Loucy (cell line): ENCODE measurements at regions not wholly inside any gene's neighbourhood (a gene's known extent, or its start where the extent isn't known, plus 50 kb on each side); places are given as distances from the start of the nearest gene placed in this dataset.

Source experiments
- H2AFZ ChIP-seq: fragments of 200-600 bp; sonication (generic); 2 replicates; pipeline ENCODE4 v1.6.0; 2016; ENCODE audit warnings: antibody characterized with exemption, mild to moderate bottlenecking, low read length, moderate library complexity
- H3F3A ChIP-seq: fragments of 200-600 bp; 2 replicates; pipeline ENCODE4 v1.6.0; 2016; ENCODE audit warnings: antibody characterized with exemption, low read depth, mild to moderate bottlenecking
- H3K27me3 ChIP-seq: fragments of 200-600 bp; sonication (generic); 2 replicates; pipeline ENCODE4 v1.6.1; 2014; ENCODE audit warnings: low read length, mild to moderate bottlenecking; ENCODE audit not compliant: insufficient read depth, poor library complexity, severe bottlenecking
- H3K36me3 ChIP-seq: fragments of 200-600 bp; sonication (generic); 2 replicates; pipeline ENCODE4 v1.6.1; 2016; ENCODE audit warnings: low read length; ENCODE audit not compliant: insufficient read depth
- H3K4me1 ChIP-seq: fragments of 200-600 bp; sonication (generic); 2 replicates; pipeline ENCODE4 v1.5.1; 2014; ENCODE audit warnings: low read length, mild to moderate bottlenecking; ENCODE audit not compliant: insufficient read depth, poor library complexity, severe bottlenecking
- H3K4me2 ChIP-seq: fragments of 200-600 bp; sonication (generic); 2 replicates; pipeline ENCODE4 v1.6.0; 2014; ENCODE audit warnings: antibody characterized with exemption, low read length, low read depth, mild to moderate bottlenecking; ENCODE audit not compliant: poor library complexity, severe bottlenecking
- H3K4me3 ChIP-seq: fragments of 200-600 bp; sonication (generic); 2 replicates; pipeline ENCODE4 v1.5.1; 2014; ENCODE audit warnings: low read length, mild to moderate bottlenecking, mixed read lengths; ENCODE audit not compliant: poor library complexity, severe bottlenecking
- H3K79me2 ChIP-seq: fragments of 200-600 bp; sonication (generic); 2 replicates; pipeline ENCODE4 v1.6.1; 2014; ENCODE audit warnings: low read length; ENCODE audit not compliant: insufficient read depth
- H3K9ac ChIP-seq: fragments of 200-600 bp; sonication (generic); 2 replicates; pipeline ENCODE4 v1.6.0; 2014; ENCODE audit warnings: mild to moderate bottlenecking, low read depth, low read length, moderate library complexity; ENCODE audit not compliant: poor library complexity, severe bottlenecking
- H3K9me2 ChIP-seq: fragments of 200-600 bp; sonication (generic); replicated peaks from 2 replicates; pipeline ENCODE4 v1.6.1; 2016; ENCODE audit warnings: low read depth, low read length, mixed read lengths
- H3K9me3 ChIP-seq: fragments of 200-600 bp; sonication (generic); 2 replicates; pipeline ENCODE4 v1.6.1; 2014; ENCODE audit warnings: mild to moderate bottlenecking, antibody characterized with exemption, low read length, low read depth; ENCODE audit not compliant: insufficient read depth
- H4K20me1 ChIP-seq: fragments of 200-600 bp; sonication (generic); 2 replicates; pipeline ENCODE4 v1.6.0; 2014; ENCODE audit warnings: antibody characterized with exemption, low read length, mild to moderate bottlenecking; ENCODE audit not compliant: insufficient read depth, poor library complexity, severe bottlenecking
- CTCF ChIP-seq: fragments of 200-600 bp; sonication (generic); conservative IDR thresholded peaks from 2 replicates; pipeline ENCODE4 v1.5.1; 2014; ENCODE audit warnings: mild to moderate bottlenecking, antibody characterized with exemption, low read length
- EZH2phosphoT487 ChIP-seq: fragments of 200-600 bp; IDR thresholded peaks from 2 replicates; pipeline ENCODE4 v1.6.1; 2018; ENCODE audit warnings: antibody characterized with exemption, mild to moderate bottlenecking, moderate library complexity, borderline replicate concordance

GRCh38 chr9:14029806-14030374 lies 284.1 kb downstream of the NFIB start:
- Histone ChIP-seq H3K9ac (no peak overlapping the region), H3K4me1 (no peaks in the 10 kb centered on the region), H3F3A (no peaks in the 10 kb centered on the region), H3K4me3 (no peak overlapping the region), H4K20me1 (no peaks in the 10 kb centered on the region), H3K36me3 (no peaks in the 10 kb centered on the region), H3K9me3 (no peaks in the 10 kb centered on the region), H2AFZ (no peak overlapping the region), H3K9me2 (no peaks in the 10 kb centered on the region), H3K4me2 (no peak overlapping the region), H3K27me3 (no peaks in the 10 kb centered on the region), H3K79me2 (no peaks in the 10 kb centered on the region)
- TF ChIP-seq EZH2phosphoT487 = no peak
- no peak for TF ChIP-seq CTCF

DNA sequence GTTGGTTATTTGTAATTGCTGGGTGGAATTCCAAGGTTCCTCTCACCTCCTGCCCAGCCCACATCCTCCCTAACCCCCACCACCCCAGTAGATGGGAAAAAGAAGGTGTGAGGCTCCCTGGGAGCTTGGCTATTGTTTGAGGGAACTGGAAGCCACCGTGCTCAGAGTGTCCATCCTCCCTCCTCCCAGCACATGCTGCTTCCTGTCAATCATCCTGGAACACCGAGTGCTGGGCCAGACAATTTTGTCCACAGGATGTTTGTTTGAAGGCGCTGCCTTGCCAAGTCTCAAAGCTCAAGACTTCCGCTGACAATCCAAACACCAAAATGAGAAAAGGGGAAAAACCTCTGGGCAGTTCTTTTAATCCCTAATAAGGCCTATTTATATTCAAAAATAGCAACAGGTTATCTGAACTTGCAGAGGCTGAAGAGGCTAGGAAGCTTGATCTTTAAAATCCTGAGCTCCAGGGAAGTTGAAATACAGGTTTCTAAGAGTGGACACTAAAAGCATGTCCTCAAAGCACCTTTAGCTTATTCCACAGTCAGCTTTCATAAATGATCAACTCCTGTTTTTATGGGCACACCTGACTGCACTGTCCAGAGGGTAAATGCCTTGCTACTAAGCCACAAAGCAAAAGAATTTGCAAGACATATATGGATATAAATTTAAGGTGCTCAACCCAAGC lies 286.7 kb downstream of the NFIB start:
- TF ChIP-seq CTCF (no peak), EZH2phosphoT487 (no peak)
- H2AFZ ChIP-seq = no peak overlapping the region

GRCh38 chr9:14025741-14026140 lies 288.2 kb downstream of the NFIB start:
- TF ChIP-seq CTCF (no peak), EZH2phosphoT487 (no peak)
- no peak overlapping the region for H2AFZ ChIP-seq
- H3K4me2 ChIP-seq = no peak overlapping the region
- H3K9ac ChIP-seq = no peak overlapping the region
- H3K4me3 ChIP-seq = no peak overlapping the region
- no peaks in the 10 kb centered on the region for H3K9me2 ChIP-seq
- H3K27me3 ChIP-seq = no peaks in the 10 kb centered on the region
- no peaks in the 10 kb centered on the region for H4K20me1 ChIP-seq
- H3K9me3 ChIP-seq = no peaks in the 10 kb centered on the region
- no peaks in the 10 kb centered on the region for H3F3A ChIP-seq
- no peaks in the 10 kb centered on the region for H3K4me1 ChIP-seq
- no peaks in the 10 kb centered on the region for H3K36me3 ChIP-seq
- no peaks in the 10 kb centered on the region for H3K79me2 ChIP-seq

More for the DNA sequence above, 286.7 kb downstream of the NFIB start:
- H3K79me2 ChIP-seq = no peaks in the 10 kb centered on the region
- no peak overlapping the region for H3K9ac ChIP-seq
- H3K36me3 ChIP-seq = no peaks in the 10 kb centered on the region
- H3K9me2 ChIP-seq = no peaks in the 10 kb centered on the region
- H3K4me2 ChIP-seq = no peak overlapping the region
- no peaks in the 10 kb centered on the region for H3K27me3 ChIP-seq
- no peaks in the 10 kb centered on the region for H4K20me1 ChIP-seq
- no peak overlapping the region for H3K4me3 ChIP-seq
- no peaks in the 10 kb centered on the region for H3F3A ChIP-seq
- no peaks in the 10 kb centered on the region for H3K4me1 ChIP-seq
- H3K9me3 ChIP-seq = no peaks in the 10 kb centered on the region
